ENCODE measurements at regions not wholly inside any gene's neighbourhood (a gene's known extent, or its start where the extent isn't known, plus 50 kb on each side); places are given as distances from the start of the nearest gene placed in this dataset.

DNA sequence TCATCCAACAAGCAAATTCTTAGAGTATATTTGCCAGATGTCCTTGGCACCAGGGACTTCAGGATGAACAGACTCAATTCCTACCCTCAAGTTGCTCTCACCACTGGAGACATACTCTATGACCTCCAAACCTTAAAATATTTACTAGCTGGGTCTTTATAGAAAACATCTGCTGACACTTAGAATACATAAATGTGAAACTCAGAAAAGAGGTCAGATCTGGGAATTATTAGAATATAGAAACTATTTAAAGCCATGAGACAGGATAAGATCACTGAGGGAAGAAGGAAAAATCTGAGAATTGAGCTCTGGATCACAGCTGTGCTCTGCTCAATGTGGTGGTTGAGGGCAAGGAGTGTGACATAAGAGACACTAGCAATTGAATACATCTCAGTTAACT is 695.4 kb upstream of the UBE2E2 start:
- ATAC-seq (ENCODE audit: poor library complexity) (no peak), DNase-seq (no peak)
- Mint-ChIP-seq H3K27me3 (no peaks in the 10 kb centered on the region), H3K36me3 (ENCODE audit: low read depth) (no peaks in the 10 kb centered on the region), H3K27ac (no peak overlapping the region), H3K9me3 (peaks cover 8% of the 10 kb centered on the region), H3K4me3 (no peak overlapping the region), H3K4me1 (ENCODE audit: low read depth) (no peaks in the 10 kb centered on the region)
- TF ChIP-seq, protein P1, sequence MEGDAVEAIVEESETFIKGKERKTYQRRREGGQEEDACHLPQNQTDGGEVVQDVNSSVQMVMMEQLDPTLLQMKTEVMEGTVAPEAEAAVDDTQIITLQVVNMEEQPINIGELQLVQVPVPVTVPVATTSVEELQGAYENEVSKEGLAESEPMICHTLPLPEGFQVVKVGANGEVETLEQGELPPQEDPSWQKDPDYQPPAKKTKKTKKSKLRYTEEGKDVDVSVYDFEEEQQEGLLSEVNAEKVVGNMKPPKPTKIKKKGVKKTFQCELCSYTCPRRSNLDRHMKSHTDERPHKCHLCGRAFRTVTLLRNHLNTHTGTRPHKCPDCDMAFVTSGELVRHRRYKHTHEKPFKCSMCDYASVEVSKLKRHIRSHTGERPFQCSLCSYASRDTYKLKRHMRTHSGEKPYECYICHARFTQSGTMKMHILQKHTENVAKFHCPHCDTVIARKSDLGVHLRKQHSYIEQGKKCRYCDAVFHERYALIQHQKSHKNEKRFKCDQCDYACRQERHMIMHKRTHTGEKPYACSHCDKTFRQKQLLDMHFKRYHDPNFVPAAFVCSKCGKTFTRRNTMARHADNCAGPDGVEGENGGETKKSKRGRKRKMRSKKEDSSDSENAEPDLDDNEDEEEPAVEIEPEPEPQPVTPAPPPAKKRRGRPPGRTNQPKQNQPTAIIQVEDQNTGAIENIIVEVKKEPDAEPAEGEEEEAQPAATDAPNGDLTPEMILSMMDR (IDR thresholded peaks at IDR 0.05), result no peak
- H3K4me3 ChIP-seq (ENCODE audit: low read length), result no peak overlapping the region
- peaks cover 0 to 9% of the 10 kb centered on the region in 2 experiments for H3K9me3 ChIP-seq (ENCODE audit: control insufficient read depth in 1 of 2, insufficient read depth in 1 of 2, low read length in 2 of 2)
- no peak overlapping the region for H3K27ac ChIP-seq (ENCODE audit: low read depth in 1 of 2, low read length in 2 of 2)
- CTCF ChIA-PET, result no interaction called here
- no peaks in the 10 kb centered on the region for H3K27me3 ChIP-seq (ENCODE audit: control insufficient read depth in 1 of 2, insufficient read depth in 2 of 2, low read length in 2 of 2)
- no peaks in the 10 kb centered on the region for H3K4me1 ChIP-seq (ENCODE audit: insufficient read depth, low read length)
- H3K36me3 ChIP-seq (ENCODE audit: insufficient read depth, low read length), result no peaks in the 10 kb centered on the region
- POLR2A ChIA-PET, result no interaction called here
- intact Hi-C loops (cut with DNase I, micrococcal nuclease), result no loop called here

DNA sequence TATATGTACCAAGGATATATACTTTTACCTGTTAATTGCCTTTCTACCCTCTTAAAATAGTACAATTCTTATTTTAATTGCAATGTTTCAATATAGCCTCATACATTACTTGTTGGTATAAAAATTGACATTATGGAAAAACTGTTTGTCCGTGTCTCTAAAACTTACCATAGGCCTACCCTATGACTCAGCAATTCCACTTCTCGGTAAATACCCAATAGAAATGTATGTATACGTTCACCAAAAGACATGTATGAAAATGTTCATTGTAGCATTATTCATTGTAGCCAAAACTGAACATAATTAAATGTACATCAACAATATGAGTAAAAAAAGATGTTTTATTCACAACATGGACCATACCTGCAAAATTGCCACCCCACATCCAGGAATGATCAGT is 679.2 kb upstream of the UBE2E2 start:
- no peak overlapping the region for H3K27ac ChIP-seq (ENCODE audit: low read depth in 1 of 2, low read length in 2 of 2)
- Mint-ChIP-seq H3K27me3 (no peaks in the 10 kb centered on the region), H3K36me3 (ENCODE audit: low read depth) (no peaks in the 10 kb centered on the region), H3K9me3 (peaks cover 6% of the 10 kb centered on the region), H3K4me1 (ENCODE audit: low read depth) (no peaks in the 10 kb centered on the region), H3K4me3 (no peak overlapping the region), H3K27ac (no peak overlapping the region)
- intact Hi-C loops (cut with DNase I, micrococcal nuclease), result no loop called here
- TF ChIP-seq, protein P1 (IDR thresholded peaks at IDR 0.05), result no peak
- no peaks in the 10 kb centered on the region for H3K9me3 ChIP-seq (ENCODE audit: control insufficient read depth in 1 of 2, insufficient read depth in 1 of 2, low read length in 2 of 2)
- POLR2A ChIA-PET, result no interaction called here
- no peaks in the 10 kb centered on the region for H3K27me3 ChIP-seq (ENCODE audit: control insufficient read depth in 1 of 2, insufficient read depth in 2 of 2, low read length in 2 of 2)
- no peaks in the 10 kb centered on the region for H3K36me3 ChIP-seq (ENCODE audit: insufficient read depth, low read length)
- ATAC-seq (ENCODE audit: poor library complexity) (no peak), DNase-seq (no peak)
- no peak overlapping the region for H3K4me3 ChIP-seq (ENCODE audit: low read length)
- CTCF ChIA-PET, result no interaction called here
- no peaks in the 10 kb centered on the region for H3K4me1 ChIP-seq (ENCODE audit: insufficient read depth, low read length)

DNA sequence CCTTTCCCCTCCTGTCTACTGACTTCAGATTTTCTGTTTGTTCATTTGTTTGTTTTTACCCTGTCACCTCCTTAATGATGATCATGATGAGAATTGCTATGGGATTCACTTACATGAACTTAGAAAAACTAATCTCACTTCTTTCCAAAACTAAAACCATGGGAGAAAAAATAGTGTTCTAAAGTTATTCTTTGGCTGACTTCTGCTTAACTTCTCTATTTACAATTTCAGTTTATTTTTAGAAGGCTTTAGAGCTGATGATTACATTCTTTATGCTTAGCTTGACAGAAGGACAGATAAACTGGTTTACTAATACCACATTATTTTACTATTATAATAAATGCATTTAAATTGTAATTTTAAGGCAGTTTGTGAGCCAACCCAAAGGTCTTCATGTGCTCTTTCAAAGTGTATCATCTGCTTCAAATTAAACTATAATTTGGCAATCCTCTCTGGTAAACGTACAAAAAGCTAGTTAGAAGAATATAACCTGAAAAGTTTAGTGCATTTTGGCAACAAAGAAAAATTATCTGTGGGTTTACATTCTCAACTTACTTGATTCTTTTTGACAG is 676.8 kb upstream of the UBE2E2 start:
- ATAC-seq (ENCODE audit: poor library complexity) (no peak), DNase-seq (no peak)
- Histone ChIP-seq H3K36me3 (ENCODE audit: insufficient read depth, low read length) (no peaks in the 10 kb centered on the region), H3K27me3 (ENCODE audit: control insufficient read depth in 1 of 2, insufficient read depth in 2 of 2, low read length in 2 of 2) (no peaks in the 10 kb centered on the region), H3K4me1 (ENCODE audit: insufficient read depth, low read length) (no peaks in the 10 kb centered on the region), H3K27ac (ENCODE audit: low read depth in 1 of 2, low read length in 2 of 2) (no peak overlapping the region), H3K9me3 (ENCODE audit: control insufficient read depth in 1 of 2, insufficient read depth in 1 of 2, low read length in 2 of 2) (peaks cover 0 to 4% of the 10 kb centered on the region in 2 experiments), H3K4me3 (ENCODE audit: low read length) (no peak overlapping the region)
- ChIA-PET CTCF (no interaction called here), POLR2A (no interaction called here)
- no peaks in the 10 kb centered on the region for H3K4me1 Mint-ChIP-seq (ENCODE audit: low read depth)
- no peak overlapping the region for H3K27ac Mint-ChIP-seq
- no peaks in the 10 kb centered on the region for H3K36me3 Mint-ChIP-seq (ENCODE audit: low read depth)
- peaks cover 6% of the 10 kb centered on the region for H3K9me3 Mint-ChIP-seq
- intact Hi-C loops (cut with DNase I, micrococcal nuclease), result no loop called here
- H3K4me3 Mint-ChIP-seq, result no peak overlapping the region
- H3K27me3 Mint-ChIP-seq, result no peaks in the 10 kb centered on the region
- TF ChIP-seq, protein P1 (IDR thresholded peaks at IDR 0.05), result no peak

Data from CD4-positive, alpha-beta T cell (primary cell).